ENCODE measurements at regions not wholly inside any gene's neighbourhood (a gene's known extent, or its start where the extent isn't known, plus 50 kb on each side); places are given as distances from the start of the nearest gene placed in this dataset.

DNA sequence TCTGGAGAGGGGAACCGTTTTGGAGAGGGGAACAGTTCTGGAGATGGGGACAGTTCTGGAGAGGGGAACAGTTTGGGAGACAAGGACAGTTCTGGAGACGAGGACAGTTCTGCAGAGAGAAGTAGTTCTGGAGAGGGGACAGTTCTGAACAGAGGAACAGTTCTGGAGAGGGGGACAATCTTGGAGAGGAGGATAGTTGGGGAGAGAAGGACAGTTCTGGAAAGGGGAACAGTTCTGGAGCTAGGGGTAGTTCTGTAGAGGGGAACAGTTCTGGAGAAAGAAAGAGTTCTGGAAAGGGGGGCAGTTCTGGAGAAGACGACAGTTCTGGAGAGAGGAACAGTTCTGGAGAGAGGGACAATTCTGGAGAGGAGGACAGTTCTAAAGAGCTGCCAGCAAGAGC, 745.9 kb downstream of the GALR1 start:
- DNase-seq, result no peak

DNA sequence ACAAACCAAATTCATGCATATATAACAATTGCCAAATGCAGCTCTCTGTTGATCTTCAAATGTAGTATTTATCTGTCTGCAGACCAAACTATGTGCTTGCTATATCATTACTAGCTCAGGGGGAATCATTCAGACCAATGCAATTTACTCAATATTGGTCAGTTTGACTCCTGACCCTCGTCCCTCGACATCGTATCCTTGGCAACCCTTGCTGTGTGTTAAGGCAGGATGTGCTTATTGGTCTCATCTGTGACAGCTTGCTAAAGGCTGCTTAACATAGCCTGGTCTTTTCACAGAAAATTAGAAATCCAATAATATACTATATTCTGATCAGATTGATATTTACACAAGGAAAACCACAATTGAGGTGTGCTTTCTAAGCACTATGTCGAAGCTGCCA, 747.1 kb downstream of the GALR1 start:
- no peak for DNase-seq

DNA sequence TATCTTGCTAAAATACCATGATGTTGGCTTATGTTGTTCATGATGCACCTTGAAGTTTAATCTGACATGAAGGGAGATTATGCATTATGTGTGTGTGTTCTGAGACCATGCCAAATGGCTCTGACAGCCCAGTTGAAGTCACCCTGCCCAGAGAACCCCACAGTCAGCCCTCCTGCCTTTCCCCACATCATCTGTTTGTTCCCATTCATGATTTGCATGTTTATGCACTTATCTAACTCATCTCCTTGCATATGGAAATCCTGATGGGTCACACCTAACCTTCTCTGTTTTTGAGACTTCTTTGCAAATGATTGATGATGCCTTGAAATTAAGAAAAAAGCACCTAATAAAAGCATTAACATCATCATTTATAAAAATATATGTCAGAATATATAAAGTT, 752.2 kb downstream of the GALR1 start:
- DNase-seq, result no peak

DNA sequence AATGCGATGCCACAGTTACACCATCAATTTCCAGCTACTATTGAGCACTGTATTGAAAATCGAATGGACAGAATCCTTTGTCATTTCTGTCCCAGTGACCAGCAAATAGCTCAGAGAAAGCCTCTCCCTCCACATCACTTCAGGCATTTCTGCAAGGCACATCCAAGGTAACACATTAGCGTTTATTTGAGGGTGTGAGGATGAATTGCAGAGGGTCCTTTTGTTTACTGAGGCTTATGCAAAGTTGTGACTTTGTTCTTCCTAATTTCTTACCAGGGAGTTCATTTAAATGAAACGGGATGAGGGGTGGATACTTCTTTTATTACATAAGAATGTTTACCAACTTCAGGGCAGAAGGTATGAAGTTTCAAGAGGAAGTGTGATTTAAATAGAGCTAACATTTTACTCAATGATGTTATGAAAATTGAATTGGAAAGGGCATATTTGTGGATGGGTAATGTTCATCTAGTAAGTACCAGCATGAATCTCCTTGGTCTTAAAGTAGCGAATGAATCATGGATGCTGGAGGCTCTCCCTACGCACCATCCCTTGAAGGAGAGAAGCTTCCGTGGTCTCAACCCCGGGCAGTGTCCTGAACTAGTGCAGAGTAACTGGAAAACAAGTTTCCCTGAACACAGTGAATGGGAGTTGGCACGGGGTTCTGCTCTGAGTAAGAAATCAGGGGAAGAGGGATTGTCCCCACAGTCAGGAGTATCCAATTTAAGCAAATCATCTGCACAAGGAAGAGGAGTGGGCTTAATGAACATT, 756.5 kb downstream of the GALR1 start:
- DNase-seq, result no peak

DNA sequence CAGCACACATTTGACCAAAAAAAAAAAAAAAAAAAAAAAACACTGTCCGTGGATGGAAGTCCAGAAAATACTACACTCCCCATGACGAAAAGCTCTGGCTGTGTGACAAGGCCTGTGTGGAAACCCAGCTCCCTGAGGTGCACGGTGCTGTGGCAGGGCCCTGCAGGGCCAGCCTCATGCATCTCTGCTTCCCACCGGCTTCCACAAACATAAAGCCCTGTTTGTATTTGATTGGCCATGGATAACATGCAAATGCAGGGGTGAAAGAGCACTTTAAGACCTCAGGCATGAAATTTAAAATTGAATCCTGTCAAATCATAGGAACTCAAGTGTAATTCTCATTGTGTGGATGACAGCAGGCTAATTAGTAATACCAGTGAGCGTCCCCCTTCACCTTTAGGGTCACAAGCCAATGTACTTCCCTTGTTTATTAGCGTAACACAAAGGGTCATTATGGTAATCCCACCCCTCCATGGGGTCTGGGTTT, 757.2 kb downstream of the GALR1 start:
- DNase-seq, result no peak

DNA sequence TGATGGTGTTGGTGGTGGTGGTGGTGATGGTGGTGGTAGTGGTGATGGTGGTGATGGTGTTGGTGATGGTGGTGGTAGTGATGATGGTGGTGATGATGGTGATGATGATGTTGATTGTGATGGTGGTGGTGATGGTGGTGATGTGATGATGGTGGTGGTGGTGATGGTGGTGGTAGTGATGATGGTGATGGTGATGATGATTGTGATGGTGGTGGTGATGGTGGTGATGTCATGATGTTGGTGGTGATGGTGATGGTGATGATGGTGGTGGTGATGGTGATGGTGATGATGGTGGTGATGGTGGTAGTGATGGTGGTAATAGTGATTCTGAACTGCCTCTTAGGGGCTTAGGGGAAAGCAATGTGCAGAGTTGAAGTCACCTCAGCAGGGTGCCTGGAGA, 760.7 kb downstream of the GALR1 start:
- DNase-seq, result no peak

DNA sequence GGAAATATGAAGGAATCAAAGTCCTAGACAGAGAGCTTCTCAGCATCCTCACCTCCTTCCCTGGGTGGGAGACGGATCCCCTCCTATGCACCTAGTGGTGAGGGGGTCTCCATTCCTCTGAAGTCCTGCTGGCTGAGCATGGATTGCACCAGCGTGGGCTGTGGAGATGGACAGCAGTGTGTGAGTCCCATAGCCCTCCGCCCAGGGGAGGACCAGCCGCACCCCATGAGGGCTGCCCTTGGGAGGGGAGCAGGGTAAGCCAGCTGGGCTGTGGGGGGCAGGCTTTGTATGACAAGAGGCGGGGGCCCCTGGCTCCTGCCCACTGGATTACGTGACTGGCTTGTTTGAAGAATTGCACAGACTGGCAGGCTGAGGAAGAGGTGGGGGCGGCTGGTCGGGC, 768.2 kb downstream of the GALR1 start:
- no peak for DNase-seq

DNA sequence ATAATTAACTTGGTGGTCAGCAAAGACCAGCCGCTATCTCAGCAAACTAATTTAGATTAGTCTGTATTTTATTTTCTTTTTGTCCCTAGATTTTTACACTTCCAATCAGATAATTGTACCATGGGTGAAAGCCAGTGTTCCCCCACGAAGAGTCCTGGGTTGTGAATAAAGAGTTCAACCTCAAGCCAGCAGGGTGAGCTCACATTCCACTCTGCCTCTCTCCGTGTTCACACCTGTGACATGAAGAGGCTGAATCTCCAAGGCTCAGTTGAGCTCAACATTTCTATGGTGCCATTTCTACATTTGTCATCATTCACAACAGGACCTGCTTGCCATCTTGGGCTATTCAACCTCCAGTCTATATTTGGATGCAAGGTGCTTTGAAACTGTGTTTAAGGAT, 771.5 kb downstream of the GALR1 start:
- no peak for DNase-seq

DNA sequence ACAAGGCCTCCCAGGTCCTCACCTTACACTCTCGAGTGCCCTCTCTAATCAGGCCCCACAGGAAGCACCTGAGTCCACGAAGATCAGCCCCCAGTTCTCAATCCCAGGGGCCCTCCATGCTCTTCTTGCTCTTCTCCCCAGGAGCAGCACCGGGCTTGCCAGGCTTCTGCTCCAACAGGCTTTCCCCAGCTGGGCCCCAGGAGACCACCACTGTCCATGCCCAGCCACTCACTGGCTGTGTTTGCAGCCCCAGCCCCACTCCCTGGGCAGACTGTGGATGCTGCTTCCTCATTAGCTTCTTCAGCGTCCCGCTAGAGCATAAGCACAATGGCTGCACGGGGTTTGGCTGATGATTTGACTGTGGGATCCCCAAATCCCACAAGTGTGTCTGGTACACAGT, 781.9 kb downstream of the GALR1 start:
- no peak for DNase-seq

DNA sequence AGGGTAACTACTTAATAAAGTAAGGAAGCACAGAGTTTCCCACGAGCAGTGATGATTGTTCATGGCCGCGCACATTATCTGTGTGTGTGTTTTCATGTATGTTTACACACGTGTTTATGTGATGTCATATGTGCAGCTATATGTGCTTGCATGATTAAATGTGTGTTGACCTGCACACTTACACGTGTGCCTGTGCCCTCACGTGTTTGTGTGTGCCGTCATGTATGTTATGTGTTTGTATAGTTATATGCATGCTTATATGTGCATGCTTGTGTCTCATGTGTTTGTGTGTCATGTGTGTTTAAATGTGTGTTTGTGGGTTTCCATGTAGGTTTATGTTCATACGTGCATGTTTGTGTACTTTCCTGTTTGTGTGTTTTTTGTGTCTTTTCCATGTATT, 782.3 kb downstream of the GALR1 start:
- no peak for DNase-seq

DNA sequence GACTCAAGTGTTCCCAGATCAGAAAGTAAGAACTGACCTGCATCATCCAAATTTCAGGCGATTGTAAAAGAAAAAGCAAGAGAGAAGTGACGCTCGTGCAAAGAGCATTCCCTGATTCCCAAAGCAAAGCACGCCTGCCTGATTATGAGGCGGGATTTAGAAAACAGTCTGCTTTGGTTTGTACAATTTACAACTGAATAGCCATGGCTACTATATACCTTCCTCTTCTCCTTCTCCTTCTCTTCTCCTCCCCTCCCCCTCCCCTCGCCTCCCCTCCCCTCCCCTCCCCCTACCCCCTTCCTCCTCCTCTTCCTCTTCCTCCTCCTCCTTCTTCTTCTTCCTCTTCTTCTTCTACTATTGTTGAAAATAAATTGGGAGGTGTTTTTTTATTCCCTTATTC, 782.9 kb downstream of the GALR1 start:
- no peak for DNase-seq

DNA sequence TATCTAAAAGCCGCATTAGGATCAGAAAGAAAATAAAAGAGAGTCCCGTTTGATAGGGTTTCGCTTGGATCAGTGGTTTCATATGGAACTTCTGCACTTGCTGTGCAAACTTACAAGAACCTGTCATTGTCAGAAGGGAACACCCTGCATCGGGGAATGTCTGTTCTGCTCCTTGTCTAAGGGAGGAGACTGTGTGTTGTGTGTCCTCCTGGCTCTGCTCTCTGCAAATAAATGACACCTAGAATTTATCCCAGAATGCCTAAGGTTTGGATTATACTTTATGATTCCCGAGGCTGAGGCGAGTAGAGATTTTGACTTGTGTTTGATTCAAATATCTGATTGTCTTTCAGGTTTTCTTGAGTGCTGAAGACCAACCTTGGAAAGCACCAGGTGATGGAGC, 785.1 kb downstream of the GALR1 start:
- no peak for DNase-seq

DNA sequence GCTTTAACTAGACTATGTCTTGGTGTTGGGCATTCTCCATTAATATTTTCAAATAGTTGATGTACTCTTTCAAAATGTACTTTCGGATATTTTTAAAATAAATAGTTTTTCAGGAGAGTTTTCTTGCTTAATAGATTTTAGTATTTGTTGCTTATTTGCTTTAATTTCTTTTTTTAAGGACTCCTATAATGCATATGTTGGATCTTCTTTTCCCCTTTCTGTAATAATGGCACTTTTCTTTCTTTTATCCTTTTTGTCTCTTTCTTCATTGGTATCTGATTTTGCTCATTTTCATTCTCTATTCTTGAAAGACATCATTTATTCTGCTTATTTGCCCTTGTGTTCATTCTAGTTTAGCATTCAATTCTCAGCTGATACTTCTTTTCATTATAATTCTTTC, 791.6 kb downstream of the GALR1 start:
- no peak for DNase-seq

DNA sequence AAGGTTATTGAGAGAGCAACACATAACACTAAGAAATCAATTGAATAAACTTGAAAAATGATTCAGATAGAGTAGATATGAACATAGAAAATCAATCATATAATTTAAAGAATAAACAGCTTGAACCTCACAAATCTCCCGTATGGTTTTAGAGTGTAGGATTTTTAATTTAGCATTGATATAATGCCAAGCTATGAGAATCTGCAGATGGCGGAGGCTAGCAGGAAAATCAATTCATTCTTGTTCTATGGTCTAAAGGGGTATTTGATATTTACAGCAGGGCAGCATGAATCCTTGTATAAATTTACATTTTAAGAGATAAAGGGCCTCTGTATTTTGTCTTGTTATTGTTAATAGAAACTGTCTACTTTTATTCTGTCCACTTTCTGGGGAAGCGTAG, 797.0 kb downstream of the GALR1 start:
- no peak for DNase-seq

DNA sequence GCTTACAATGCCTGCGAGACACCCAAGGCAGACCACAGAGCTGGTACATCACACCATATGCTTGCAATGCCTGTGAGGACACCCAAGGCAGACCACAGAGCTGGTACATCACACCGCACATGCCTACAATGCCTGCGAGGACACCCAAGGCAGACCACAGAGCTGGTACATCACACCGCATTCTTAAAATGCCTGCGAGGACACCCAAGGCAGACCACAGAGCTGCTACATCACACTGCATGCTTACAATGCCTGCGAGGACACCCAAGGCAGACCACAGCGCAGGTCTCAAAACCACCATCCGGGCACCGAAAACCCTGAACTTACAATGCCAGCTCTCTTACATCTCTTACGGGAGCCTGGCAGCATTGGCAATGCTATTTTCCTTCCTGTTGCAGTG, 799.6 kb downstream of the GALR1 start:
- DNase-seq, result no peak

DNA sequence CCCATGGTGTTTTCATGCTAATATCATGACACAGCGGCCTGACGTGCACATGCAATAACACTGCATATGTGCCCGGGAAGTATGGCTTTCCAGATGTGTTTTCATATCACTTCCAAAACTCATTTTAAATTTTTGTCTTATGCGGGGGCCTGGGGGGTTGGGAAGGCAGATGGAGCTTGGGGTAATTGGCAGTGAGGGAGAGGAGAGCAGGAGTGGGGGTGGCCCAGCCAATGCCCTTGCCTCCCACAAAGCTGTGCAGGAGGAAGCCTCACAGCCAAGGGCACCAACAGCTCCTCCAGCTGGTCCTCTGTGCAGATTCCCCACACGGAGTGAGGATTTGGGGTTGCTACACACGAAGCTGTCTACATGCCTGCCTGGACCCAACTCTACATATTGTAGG, 805.2 kb downstream of the GALR1 start:
- DNase-seq, result no peak

DNA sequence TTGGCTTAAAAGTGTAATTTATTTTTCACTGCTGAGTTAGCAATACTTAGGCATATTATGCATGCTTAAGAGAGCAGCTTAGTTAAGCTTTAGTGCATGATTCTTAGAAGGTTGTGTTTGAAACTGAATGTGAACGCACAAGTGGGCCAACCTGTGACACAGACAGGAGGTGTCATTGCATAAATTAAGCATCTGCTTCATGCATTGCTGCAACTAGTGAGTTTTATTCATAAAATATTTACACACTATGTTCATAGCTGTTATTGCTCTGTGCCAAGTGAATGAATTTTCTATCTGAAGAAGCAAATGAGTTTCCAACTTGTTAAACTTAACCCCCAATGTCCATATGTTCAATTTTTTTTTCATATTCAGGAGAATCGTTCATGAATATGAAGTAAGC, 806.4 kb downstream of the GALR1 start:
- DNase-seq, result no peak

DNA sequence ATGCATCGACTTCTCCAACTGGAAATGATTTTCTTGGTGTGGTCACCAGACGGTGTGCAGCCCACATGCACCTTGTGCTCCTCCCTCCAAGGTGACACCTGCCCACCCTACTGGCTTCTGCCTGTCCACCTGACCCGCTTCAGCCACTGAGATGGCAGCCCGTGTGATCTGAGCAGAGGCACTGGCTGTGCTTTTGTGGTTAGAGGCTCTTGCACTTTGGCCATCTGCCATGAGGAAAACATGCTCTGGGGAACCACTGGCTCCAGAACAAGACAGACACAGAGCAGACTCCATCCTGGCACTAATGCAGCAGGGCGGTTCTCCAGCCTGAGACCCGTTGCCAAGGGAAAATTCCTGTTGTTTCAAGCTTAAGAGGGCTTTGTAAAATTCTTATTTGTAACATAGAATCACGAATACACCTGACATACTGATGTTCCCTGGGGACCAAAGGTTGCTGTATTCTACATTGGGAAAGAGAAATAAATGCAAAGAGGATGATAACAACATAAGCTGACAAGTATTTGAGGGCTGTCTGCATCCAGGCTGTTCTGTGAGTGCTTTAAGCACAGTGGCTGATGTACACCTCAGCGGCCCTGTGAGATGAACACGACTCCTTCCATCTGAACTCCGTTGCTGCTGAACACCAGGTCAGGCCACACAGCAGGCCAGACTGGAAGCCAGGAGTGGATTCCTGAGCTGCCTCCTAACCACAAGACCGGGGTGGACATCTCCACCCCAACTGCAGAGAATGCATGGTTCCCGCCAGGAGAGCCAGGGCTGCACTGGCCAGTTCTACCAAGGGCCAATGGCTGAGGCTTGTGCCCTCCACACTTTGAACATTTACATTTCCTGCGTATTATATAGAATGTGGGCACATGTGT, 820.4 kb downstream of the GALR1 start:
- DNase-seq, result peak in 1 of 2 experiments; percentile 26

DNA sequence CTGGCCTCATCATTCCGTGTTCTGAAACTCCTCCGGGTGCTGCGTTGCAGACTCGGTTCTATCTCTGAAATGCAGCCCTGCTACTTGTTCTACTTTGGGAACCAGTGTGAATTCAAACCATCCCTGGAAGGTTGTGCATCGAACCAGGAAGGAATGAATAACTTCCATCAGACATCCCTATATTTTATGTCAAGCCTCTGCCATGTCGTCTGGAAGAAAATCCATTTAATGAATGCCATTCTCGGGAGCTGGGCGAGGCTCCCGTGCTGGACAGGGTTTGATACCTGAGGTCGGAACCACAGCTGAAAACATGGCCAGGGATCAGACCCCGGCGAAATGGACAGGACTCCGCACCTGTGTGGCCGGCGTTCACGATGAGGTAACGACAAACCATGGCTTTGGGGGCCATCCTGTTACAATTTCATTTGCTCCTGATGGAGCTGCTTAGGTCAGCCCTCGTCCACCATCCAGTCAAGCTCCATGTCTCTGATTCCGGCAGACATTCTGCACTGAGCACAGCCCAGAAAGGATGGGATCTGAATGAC, 821.6 kb downstream of the GALR1 start:
- DNase-seq, result no peak

DNA sequence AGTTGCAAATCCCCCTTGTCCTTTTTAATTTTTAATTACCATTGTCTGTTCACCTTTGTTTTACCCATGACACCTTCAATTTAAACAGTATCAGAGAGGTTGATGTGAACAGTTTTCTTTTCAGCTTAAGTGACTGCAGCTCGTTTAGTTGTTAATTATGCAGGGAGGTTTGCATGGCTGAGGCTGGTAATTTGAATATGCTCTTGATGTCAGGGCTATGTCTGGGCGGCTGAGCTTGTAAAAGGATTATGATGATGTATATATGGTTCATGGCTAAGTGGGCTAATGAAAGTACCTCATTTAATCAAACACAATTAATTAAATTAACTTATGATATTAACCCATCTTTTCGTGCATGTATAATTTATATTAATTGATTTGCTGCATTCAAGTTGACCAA, 822.1 kb downstream of the GALR1 start:
- no peak for DNase-seq

DNA sequence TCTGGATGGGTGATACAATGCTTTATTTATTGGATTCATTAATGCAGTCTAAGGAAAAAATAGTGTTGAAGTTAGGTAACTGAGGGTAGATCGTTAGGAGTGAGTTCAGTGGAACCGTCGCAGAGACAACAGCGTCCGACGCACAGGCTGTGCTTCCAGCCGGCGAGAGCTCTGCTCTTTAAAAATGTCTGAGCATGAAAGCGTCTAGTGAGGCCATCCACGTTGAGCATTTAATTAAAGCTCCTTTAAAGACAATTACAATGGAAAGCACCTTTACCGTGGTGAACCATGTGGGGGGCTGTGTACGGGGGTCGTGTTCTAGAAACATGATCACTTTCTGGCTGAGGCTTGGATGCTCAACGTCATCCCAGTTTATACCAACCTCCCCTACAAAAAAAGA, 822.7 kb downstream of the GALR1 start:
- DNase-seq, result no peak

DNA sequence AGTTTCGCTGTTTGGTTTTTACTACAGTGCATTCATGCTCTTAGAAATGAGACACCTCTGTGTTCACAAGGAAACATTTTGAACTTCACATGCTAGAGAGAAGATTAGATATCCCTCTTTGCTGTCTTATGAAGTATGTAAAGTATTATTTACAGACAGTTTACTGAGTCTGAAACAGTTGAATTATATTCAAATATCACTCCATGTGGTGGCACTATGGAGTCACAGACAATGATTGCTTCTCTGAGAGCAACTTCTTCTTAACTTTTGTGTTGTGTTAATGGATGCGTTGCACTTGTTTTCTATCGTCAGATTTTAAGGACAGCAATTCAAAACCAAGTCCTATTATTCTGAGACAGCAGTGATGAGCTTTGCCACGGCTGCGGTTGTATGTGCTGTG, 823.6 kb downstream of the GALR1 start:
- peak in 1 of 2 experiments; percentile 42 for DNase-seq

DNA sequence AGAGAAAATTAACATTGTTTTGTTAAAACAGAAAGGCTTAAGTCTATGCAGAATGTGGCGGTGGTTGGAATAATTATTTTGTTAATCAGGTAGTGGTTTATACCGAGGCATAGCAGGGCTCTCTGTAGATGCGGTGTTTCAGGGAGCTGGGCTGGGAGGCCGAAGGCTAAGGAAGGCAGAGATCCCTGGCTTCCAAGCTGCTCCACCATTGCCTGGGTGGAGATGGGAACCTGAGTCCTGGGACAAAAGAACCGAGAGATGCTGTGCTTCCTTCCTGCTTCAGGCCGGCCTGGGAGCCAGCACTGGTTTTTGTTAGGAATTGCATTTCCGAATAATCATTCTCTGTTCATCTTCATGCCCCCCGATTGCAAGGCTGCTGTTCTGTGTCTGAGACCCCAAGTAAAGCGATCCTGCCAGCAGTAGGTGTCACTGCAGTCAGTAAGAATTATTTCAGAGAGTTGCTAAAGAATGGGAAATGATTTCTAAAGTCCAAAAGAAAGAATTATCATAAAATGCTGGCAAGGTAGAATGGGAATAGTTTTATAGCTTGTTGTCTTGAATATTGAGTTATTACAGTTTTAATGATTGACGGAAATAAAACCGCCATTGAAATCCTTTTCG, 824.9 kb downstream of the GALR1 start:
- no peak for DNase-seq

DNA sequence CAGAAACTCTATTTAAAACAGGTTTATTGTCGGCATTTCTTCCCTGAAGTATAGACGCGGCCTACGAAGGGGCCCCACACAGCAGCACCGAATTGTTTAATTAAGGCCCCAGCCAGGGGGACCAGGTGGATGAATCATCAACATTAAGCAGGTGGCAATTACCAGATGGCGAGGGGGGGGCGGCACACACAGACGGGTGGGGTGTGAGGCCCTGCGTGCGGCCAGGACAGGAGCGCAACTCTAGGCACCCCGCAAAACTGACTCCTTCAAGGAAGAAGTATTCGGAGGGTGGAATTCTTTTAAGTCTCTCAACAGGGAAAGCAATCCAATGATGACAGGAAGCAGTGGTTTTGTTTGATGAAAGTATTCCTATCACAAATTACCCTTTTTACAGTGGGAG, 830.4 kb downstream of the GALR1 start:
- no peak for DNase-seq
